OCI-LY7 (cell line): ENCODE measurements at regions not wholly inside any gene's neighbourhood (a gene's known extent, or its start where the extent isn't known, plus 50 kb on each side); places are given as distances from the start of the nearest gene placed in this dataset.

ENCODE experiments used
- CTCF ChIP-seq: fragments of 200-600 bp; sonication (generic); conservative IDR thresholded peaks from 2 replicates; pipeline ENCODE4 v1.5.1; 2014; ENCODE audit warnings: mild to moderate bottlenecking, antibody characterized with exemption, low read length, moderate library complexity, mixed read lengths
- EZH2phosphoT487 ChIP-seq: fragments of 200-600 bp; sonication (generic); IDR thresholded peaks from 2 replicates; pipeline ENCODE4 v1.6.1; 2018; ENCODE audit warnings: low read depth, borderline replicate concordance, mild to moderate bottlenecking, mixed run types, antibody characterized with exemption, low read length, moderate library complexity, mixed read lengths

GRCh38 chr22:34068001-34068400 lies 147.7 kb upstream of the LARGE1 start:
- no peak for TF ChIP-seq CTCF
- TF ChIP-seq EZH2phosphoT487, result no peak
